ENCODE measurements at regions not wholly inside any gene's neighbourhood (a gene's known extent, or its start where the extent isn't known, plus 50 kb on each side); places are given as distances from the start of the nearest gene placed in this dataset.

- DNase-seq (ENCODE audit: low spot score): no peak
- no peaks in the 10 kb centered on the region for H3K36me3 Mint-ChIP-seq (ENCODE audit: low read depth)
- no peak overlapping the region for H3K4me3 Mint-ChIP-seq
- intact Hi-C loops (cut with micrococcal nuclease): no loop called here
- H3K27ac Mint-ChIP-seq: no peak overlapping the region
- H3K9me3 Mint-ChIP-seq: no peaks in the 10 kb centered on the region
- H3K27me3 Mint-ChIP-seq (ENCODE audit: insufficient read depth): no peaks in the 10 kb centered on the region
- no peaks in the 10 kb centered on the region for H3K4me1 Mint-ChIP-seq (ENCODE audit: low read depth)
Measured at GRCh38 chr5:74288448-74289108, 351.9 kb downstream of the ENC1 start.

DNA sequence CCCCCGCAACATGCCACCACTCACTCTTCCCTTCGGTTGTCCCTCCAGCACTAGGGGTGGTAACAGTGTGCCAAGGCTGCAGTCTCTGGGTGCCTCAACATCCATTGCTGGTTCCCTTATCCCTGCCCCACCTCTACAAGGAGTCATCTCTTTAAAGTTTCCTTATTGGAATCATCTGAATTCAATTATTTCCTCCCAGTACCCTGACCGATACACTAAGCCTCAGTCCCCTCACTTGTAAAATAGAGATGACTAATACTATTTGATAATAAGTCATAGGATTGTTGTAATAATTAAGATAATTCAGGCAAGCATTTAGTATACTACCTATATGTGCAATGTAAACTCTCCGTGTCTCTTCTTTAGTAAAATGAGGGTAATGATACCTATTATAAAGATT lies 352.5 kb downstream of the ENC1 start:
- H3K36me3 Mint-ChIP-seq (ENCODE audit: low read depth): no peaks in the 10 kb centered on the region
- no peak for DNase-seq (ENCODE audit: low spot score)
- intact Hi-C loops (cut with micrococcal nuclease): no loop called here
- no peaks in the 10 kb centered on the region for H3K27me3 Mint-ChIP-seq (ENCODE audit: insufficient read depth)
- no peak overlapping the region for H3K27ac Mint-ChIP-seq
- no peak overlapping the region for H3K4me3 Mint-ChIP-seq
- no peaks in the 10 kb centered on the region for H3K4me1 Mint-ChIP-seq (ENCODE audit: low read depth)
- no peaks in the 10 kb centered on the region for H3K9me3 Mint-ChIP-seq

- intact Hi-C loops (cut with micrococcal nuclease): no loop called here
- Mint-ChIP-seq H3K4me3 (no peak overlapping the region), H3K9me3 (no peaks in the 10 kb centered on the region), H3K27ac (no peak overlapping the region), H3K36me3 (ENCODE audit: low read depth) (no peaks in the 10 kb centered on the region), H3K4me1 (ENCODE audit: low read depth) (no peaks in the 10 kb centered on the region), H3K27me3 (ENCODE audit: insufficient read depth) (no peaks in the 10 kb centered on the region)
- no peak for DNase-seq (ENCODE audit: low spot score)
Measured at GRCh38 chr5:74286734-74287695, 353.5 kb downstream of the ENC1 start.

GRCh38 chr5:74285675-74286280 lies 354.8 kb downstream of the ENC1 start:
- H3K27ac Mint-ChIP-seq: no peak overlapping the region
- H3K4me3 Mint-ChIP-seq: no peak overlapping the region
- no peaks in the 10 kb centered on the region for H3K4me1 Mint-ChIP-seq (ENCODE audit: low read depth)
- DNase-seq (ENCODE audit: low spot score): no peak
- intact Hi-C loops (cut with micrococcal nuclease): no loop called here
- H3K27me3 Mint-ChIP-seq (ENCODE audit: insufficient read depth): no peaks in the 10 kb centered on the region
- H3K36me3 Mint-ChIP-seq (ENCODE audit: low read depth): no peaks in the 10 kb centered on the region
- no peaks in the 10 kb centered on the region for H3K9me3 Mint-ChIP-seq

- no peak overlapping the region for H3K27ac Mint-ChIP-seq
- H3K27me3 Mint-ChIP-seq (ENCODE audit: insufficient read depth): peaks cover 7% of the 10 kb centered on the region
- intact Hi-C loops (cut with micrococcal nuclease): no loop called here
- no peak overlapping the region for H3K4me3 Mint-ChIP-seq
- H3K4me1 Mint-ChIP-seq (ENCODE audit: low read depth): no peaks in the 10 kb centered on the region
- H3K9me3 Mint-ChIP-seq: no peaks in the 10 kb centered on the region
- DNase-seq (ENCODE audit: low spot score): no peak
- H3K36me3 Mint-ChIP-seq (ENCODE audit: low read depth): no peaks in the 10 kb centered on the region
Measured at GRCh38 chr5:74282490-74282889, 358.0 kb downstream of the ENC1 start.

- H3K27ac Mint-ChIP-seq: no peak overlapping the region
- no peaks in the 10 kb centered on the region for H3K4me1 Mint-ChIP-seq (ENCODE audit: low read depth)
- H3K4me3 Mint-ChIP-seq: no peak overlapping the region
- intact Hi-C loops (cut with micrococcal nuclease): no loop called here
- H3K36me3 Mint-ChIP-seq (ENCODE audit: low read depth): no peaks in the 10 kb centered on the region
- peaks cover 8% of the 10 kb centered on the region for H3K27me3 Mint-ChIP-seq (ENCODE audit: insufficient read depth)
- DNase-seq (ENCODE audit: low spot score): no peak
- H3K9me3 Mint-ChIP-seq: no peaks in the 10 kb centered on the region
Measured at GRCh38 chr5:74281166-74281565, 359.4 kb downstream of the ENC1 start.

DNA sequence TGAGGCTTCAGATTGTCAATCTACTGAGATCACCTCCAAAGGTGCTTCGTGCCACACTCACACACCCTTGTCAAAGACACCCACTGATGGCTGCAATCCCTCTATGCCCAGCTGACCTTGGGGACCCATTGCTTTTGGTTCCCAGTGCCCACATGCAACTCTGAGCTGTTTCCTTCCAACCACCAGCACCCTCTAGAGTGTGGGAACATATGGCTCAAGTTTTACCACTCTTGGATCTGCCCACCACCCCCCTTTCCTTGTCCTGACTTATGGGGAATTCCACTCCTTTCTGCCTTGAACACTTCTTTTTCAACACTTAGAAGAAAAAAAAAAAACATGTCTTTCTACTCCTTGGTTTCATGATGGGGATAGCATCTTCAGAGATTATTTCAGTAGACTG lies 360.2 kb downstream of the ENC1 start:
- Mint-ChIP-seq H3K27ac (no peak overlapping the region), H3K4me1 (ENCODE audit: low read depth) (no peaks in the 10 kb centered on the region), H3K4me3 (no peak overlapping the region), H3K27me3 (ENCODE audit: insufficient read depth) (peaks cover 8% of the 10 kb centered on the region), H3K36me3 (ENCODE audit: low read depth) (no peaks in the 10 kb centered on the region), H3K9me3 (no peaks in the 10 kb centered on the region)
- no peak for DNase-seq (ENCODE audit: low spot score)
- intact Hi-C loops (cut with micrococcal nuclease): no loop called here

GRCh38 chr5:74279244-74279643 lies 361.3 kb downstream of the ENC1 start:
- intact Hi-C loops (cut with micrococcal nuclease): no loop called here
- no peak overlapping the region for H3K4me3 Mint-ChIP-seq
- no peak for DNase-seq (ENCODE audit: low spot score)
- no peaks in the 10 kb centered on the region for H3K9me3 Mint-ChIP-seq
- H3K36me3 Mint-ChIP-seq (ENCODE audit: low read depth): no peaks in the 10 kb centered on the region
- no peaks in the 10 kb centered on the region for H3K4me1 Mint-ChIP-seq (ENCODE audit: low read depth)
- H3K27me3 Mint-ChIP-seq (ENCODE audit: insufficient read depth): peaks cover 8% of the 10 kb centered on the region
- H3K27ac Mint-ChIP-seq: no peak overlapping the region

GRCh38 chr5:74277418-74277817 lies 363.1 kb downstream of the ENC1 start:
- Mint-ChIP-seq H3K9me3 (no peaks in the 10 kb centered on the region), H3K27me3 (ENCODE audit: insufficient read depth) (peaks cover 8% of the 10 kb centered on the region), H3K27ac (no peak overlapping the region), H3K36me3 (ENCODE audit: low read depth) (no peaks in the 10 kb centered on the region), H3K4me1 (ENCODE audit: low read depth) (no peaks in the 10 kb centered on the region), H3K4me3 (no peak overlapping the region)
- intact Hi-C loops (cut with micrococcal nuclease): no loop called here
- DNase-seq (ENCODE audit: low spot score): no peak

- Mint-ChIP-seq H3K36me3 (ENCODE audit: low read depth) (no peaks in the 10 kb centered on the region), H3K27ac (no peak overlapping the region), H3K4me1 (ENCODE audit: low read depth) (no peaks in the 10 kb centered on the region), H3K4me3 (no peak overlapping the region), H3K27me3 (ENCODE audit: insufficient read depth) (peaks cover 11% of the 10 kb centered on the region), H3K9me3 (no peaks in the 10 kb centered on the region)
- no peak for DNase-seq (ENCODE audit: low spot score)
- intact Hi-C loops (cut with micrococcal nuclease): no loop called here
Measured at GRCh38 chr5:74275171-74275992, 365.1 kb downstream of the ENC1 start.

GRCh38 chr5:74274326-74274725 lies 366.2 kb downstream of the ENC1 start:
- DNase-seq (ENCODE audit: low spot score): no peak
- H3K4me1 Mint-ChIP-seq (ENCODE audit: low read depth): no peaks in the 10 kb centered on the region
- no peaks in the 10 kb centered on the region for H3K36me3 Mint-ChIP-seq (ENCODE audit: low read depth)
- peaks cover 10% of the 10 kb centered on the region for H3K27me3 Mint-ChIP-seq (ENCODE audit: insufficient read depth)
- H3K27ac Mint-ChIP-seq: no peak overlapping the region
- H3K9me3 Mint-ChIP-seq: no peaks in the 10 kb centered on the region
- no peak overlapping the region for H3K4me3 Mint-ChIP-seq
- intact Hi-C loops (cut with micrococcal nuclease): no loop called here

DNA sequence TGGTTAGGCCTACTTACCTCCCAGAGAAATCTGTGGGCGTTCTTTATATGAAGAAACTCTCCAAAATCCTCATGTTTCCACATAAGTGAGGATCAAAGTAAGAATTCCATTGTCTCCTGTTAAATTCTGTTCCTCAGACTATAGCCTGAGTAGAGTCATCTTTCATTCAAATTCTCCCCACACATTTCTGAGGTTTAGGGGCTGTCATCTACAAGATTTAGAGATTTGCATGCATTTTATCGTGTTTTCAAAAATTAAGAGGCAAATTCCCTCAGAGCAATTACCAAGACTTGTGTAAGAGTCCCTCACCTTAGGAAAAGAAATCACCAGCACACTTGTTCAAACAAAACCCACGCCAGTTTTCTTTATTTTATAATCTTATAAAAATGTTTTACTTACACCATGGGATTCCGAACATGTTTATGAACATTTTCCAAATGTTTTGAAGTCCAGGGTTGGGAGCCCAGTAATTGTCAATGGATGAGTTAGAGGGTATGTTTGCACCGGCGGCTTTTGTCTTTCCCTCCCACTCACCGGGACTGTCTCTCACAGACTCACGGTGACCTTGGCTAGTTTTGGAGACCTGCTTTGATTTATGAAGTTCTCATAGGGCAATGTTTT lies 367.6 kb downstream of the ENC1 start:
- Mint-ChIP-seq H3K4me3 (no peak overlapping the region), H3K4me1 (ENCODE audit: low read depth) (no peaks in the 10 kb centered on the region), H3K36me3 (ENCODE audit: low read depth) (no peaks in the 10 kb centered on the region), H3K27ac (no peak overlapping the region), H3K9me3 (no peaks in the 10 kb centered on the region), H3K27me3 (ENCODE audit: insufficient read depth) (peaks cover 10% of the 10 kb centered on the region)
- intact Hi-C loops (cut with micrococcal nuclease): no loop called here
- no peak for DNase-seq (ENCODE audit: low spot score)

All from activated T-helper 1 cell treated with anti-CD3 and anti-CD28 coated beads, Interleukin-12 subunit alpha, Interleukin-12 subunit beta, Interleukin-2, Interleukin-4 antibody, amounts not matched to agents 30 ng/mL and 10 ng/mL and 1 ng/mL, durations not matched to agents 14 hours and 24 hours and 36 hours (primary cell).